ENCODE measurements at regions not wholly inside any gene's neighbourhood (a gene's known extent, or its start where the extent isn't known, plus 50 kb on each side); places are given as distances from the start of the nearest gene placed in this dataset.

- TF ChIP-seq GABPA (IDR thresholded peaks at IDR 0.05 in 1 of 2, conservative IDR thresholded peaks at IDR 0.05 in 1 of 2) (no peak), RXRA (IDR thresholded peaks at IDR 0.05) (no peak), EGR1 (IDR thresholded peaks at IDR 0.05; ENCODE audit: low read depth in 2 of 2) (no peak), HNF4G (IDR thresholded peaks at IDR 0.05) (no peak), SP1 (IDR thresholded peaks at IDR 0.05) (no peak), CTCF (IDR thresholded peaks at IDR 0.05; ENCODE audit: low read depth, low read length, missing input control) (no peak), HNF4A (conservative IDR thresholded peaks at IDR 0.05) (no peak)
Measured at GRCh38 chr11:81705283-81705682, 1028.4 kb downstream of the FAM181B start (continued).

DNA sequence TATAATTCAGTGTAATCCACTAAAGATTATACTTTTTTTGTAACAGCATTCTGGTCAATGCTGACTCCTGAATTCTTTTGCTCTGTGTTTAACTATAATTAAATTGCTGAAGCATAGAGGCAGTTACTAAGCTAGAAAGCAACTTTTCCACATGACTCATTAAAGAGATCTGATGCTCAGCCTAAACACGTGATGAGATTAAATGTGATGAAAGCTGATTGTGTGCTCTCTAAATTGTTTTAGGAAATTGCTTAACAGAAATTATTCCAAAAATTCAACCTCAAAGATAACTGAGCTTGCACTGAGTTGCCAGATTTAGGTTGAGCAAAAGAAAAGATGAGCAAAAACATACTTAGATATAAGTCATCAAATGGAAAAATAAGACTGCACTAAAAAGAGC is 1033.6 kb downstream of the FAM181B start:
- 63% methylated on average over 1 of the region's 1 CpG for WGBS
- Histone ChIP-seq H3K27me3 (ENCODE audit: control insufficient read depth in 4 of 4, insufficient read depth in 4 of 4, low read length in 3 of 4) (no peaks in the 10 kb centered on the region), H3K9ac (ENCODE audit: low read depth in 1 of 2, low read length in 2 of 2) (no peak overlapping the region), H3K9me3 (ENCODE audit: control insufficient read depth in 4 of 4, low read length in 3 of 4) (peaks cover 0 to 13% (median 2%) of the 10 kb centered on the region in 4 donors), H3K27ac (ENCODE audit: low read depth in 1 of 2, low read length in 2 of 2) (no peak overlapping the region), H3K4me3 (ENCODE audit: low read depth in 1 of 3, low read length in 3 of 3) (no peak overlapping the region), H3K36me3 (ENCODE audit: control insufficient read depth in 4 of 4, insufficient read depth in 3 of 4, low read depth in 1 of 4, low read length in 3 of 4) (no peaks in the 10 kb centered on the region), H3K4me1 (ENCODE audit: control insufficient read depth in 4 of 4, insufficient read depth in 4 of 4, low read length in 3 of 4) (no peaks in the 10 kb centered on the region)
- TF ChIP-seq NR2F2 (IDR thresholded peaks at IDR 0.05) (no peak), SP1 (IDR thresholded peaks at IDR 0.05) (no peak), RAD21 (IDR thresholded peaks at IDR 0.05) (no peak), GABPA (IDR thresholded peaks at IDR 0.05 in 1 of 2, conservative IDR thresholded peaks at IDR 0.05 in 1 of 2) (no peak), FOXA2 (IDR thresholded peaks at IDR 0.05) (no peak), JUND (IDR thresholded peaks at IDR 0.05) (no peak), YY1 (IDR thresholded peaks at IDR 0.05) (no peak), HNF4G (IDR thresholded peaks at IDR 0.05) (no peak)
- DNase-seq (ENCODE audit: low spot score) = no peak

DNA sequence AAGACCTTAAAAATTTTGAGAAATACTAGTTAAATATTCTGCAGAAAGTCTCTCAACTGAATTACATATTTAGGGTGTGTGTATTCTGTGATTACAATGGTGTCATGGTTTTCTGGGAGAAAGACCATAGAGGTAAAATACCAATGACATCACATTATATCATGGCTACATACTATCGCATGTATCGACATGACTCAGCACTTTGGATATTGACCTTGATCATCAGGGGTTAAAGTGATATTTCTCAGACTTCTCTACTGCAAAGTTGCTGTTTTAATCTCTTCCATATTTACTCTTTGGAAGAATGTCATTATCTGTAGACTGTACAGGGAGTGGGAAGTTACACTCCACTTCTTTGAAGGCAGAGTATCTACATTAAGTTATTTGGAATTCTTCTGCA is 1046.6 kb downstream of the FAM181B start:
- DNase-seq (ENCODE audit: low spot score) = no peak
- no peak overlapping the region for H3K27ac ChIP-seq (ENCODE audit: low read depth in 1 of 2, low read length in 2 of 2)
- peaks cover 0 to 1% (median 0%) of the 10 kb centered on the region in 4 donors for H3K9me3 ChIP-seq (ENCODE audit: control insufficient read depth in 4 of 4, low read length in 3 of 4)
- no peaks in the 10 kb centered on the region for H3K36me3 ChIP-seq (ENCODE audit: control insufficient read depth in 4 of 4, insufficient read depth in 3 of 4, low read depth in 1 of 4, low read length in 3 of 4)
- WGBS = 94% methylated on average over 2 of the region's 2 CpGs
- no peak overlapping the region for H3K9ac ChIP-seq (ENCODE audit: low read depth in 1 of 2, low read length in 2 of 2)
- TF ChIP-seq ZBTB33 (IDR thresholded peaks at IDR 0.05) (no peak), FOXA2 (IDR thresholded peaks at IDR 0.05) (no peak), REST (IDR thresholded peaks at IDR 0.05) (no peak)
- no peaks in the 10 kb centered on the region for H3K4me1 ChIP-seq (ENCODE audit: control insufficient read depth in 4 of 4, insufficient read depth in 4 of 4, low read length in 3 of 4)
- H3K27me3 ChIP-seq (ENCODE audit: control insufficient read depth in 4 of 4, insufficient read depth in 4 of 4, low read length in 3 of 4) = no peaks in the 10 kb centered on the region
- no peak overlapping the region for H3K4me3 ChIP-seq (ENCODE audit: low read depth in 1 of 3, low read length in 3 of 3)

All from liver (tissue), 8 donors.